Mesenchymal stem cell (in vitro differentiated cells and primary cell): ENCODE measurements at regions not wholly inside any gene's neighbourhood (a gene's known extent, or its start where the extent isn't known, plus 50 kb on each side); places are given as distances from the start of the nearest gene placed in this dataset.

Source experiments
- DNase-seq: peaks from one replicate; pipeline ENCODE4 v3.0.0-alpha.2; 2013
- H2AFZ ChIP-seq: one replicate; pipeline ENCODE4 v1.6.1; 2013; ENCODE audit warnings: low read depth, mild to moderate bottlenecking, control low read depth, inconsistent platforms, low read length, moderate library complexity
- H2AK5ac ChIP-seq: 2 replicates; pipeline ENCODE4 v1.6.1; 2013; ENCODE audit warnings: low read length, moderate library complexity, mild to moderate bottlenecking, inconsistent platforms; ENCODE audit not compliant: severe bottlenecking
- H2BK120ac ChIP-seq: one replicate; pipeline ENCODE4 v1.6.1; 2013; ENCODE audit warnings: low read depth, mild to moderate bottlenecking, inconsistent platforms, low read length, moderate library complexity
- H2BK12ac ChIP-seq, 2 experiments: one replicate each; pipeline ENCODE4 v1.6.1; 2013; ENCODE audit warnings: inconsistent platforms in 2 of 2, low read length in 2 of 2, mild to moderate bottlenecking in 2 of 2, moderate library complexity in 2 of 2, control low read depth in 1 of 2
- H2BK15ac ChIP-seq: one replicate; pipeline ENCODE4 v1.6.1; 2013; ENCODE audit warnings: mild to moderate bottlenecking, low read depth, inconsistent platforms; ENCODE audit not compliant: poor library complexity, severe bottlenecking
- H2BK5ac ChIP-seq: 2 replicates; pipeline ENCODE4 v1.6.1; 2013; ENCODE audit warnings: low read depth, mild to moderate bottlenecking, low read length, control low read depth, inconsistent platforms; ENCODE audit not compliant: poor library complexity, severe bottlenecking
- H3K14ac ChIP-seq, 2 experiments: one replicate each; pipeline ENCODE4 v1.6.1; 2013; ENCODE audit warnings: inconsistent platforms in 2 of 2, low read length in 2 of 2, control low read depth in 1 of 2, mild to moderate bottlenecking in 1 of 2, moderate library complexity in 1 of 2
- H3K18ac ChIP-seq, 2 experiments: one replicate each; pipeline ENCODE4 v1.6.1; 2013; ENCODE audit warnings: inconsistent platforms in 2 of 2, low read length in 2 of 2, control low read depth in 1 of 2, low read depth in 1 of 2, mild to moderate bottlenecking in 1 of 2
- H3K23ac ChIP-seq, 2 experiments: one replicate each; pipeline ENCODE4 v1.6.1; 2013; ENCODE audit warnings: inconsistent platforms in 2 of 2, low read length in 2 of 2, mild to moderate bottlenecking in 2 of 2, moderate library complexity in 2 of 2, control low read depth in 1 of 2
- H3K27ac ChIP-seq: 2 replicates; pipeline ENCODE4 v1.5.1; 2013; ENCODE audit warnings: mild to moderate bottlenecking, moderate library complexity, low read length, control low read depth, inconsistent platforms; ENCODE audit not compliant: poor library complexity, severe bottlenecking
- H3K27me3 ChIP-seq, 2 experiments: 2 replicates each; pipeline versions ENCODE4 v1.6.1 to v1.7.0; 2013; ENCODE audit warnings: low read length in 2 of 2, mild to moderate bottlenecking in 2 of 2, moderate library complexity in 2 of 2, control low read depth in 1 of 2, inconsistent platforms in 1 of 2; ENCODE audit not compliant: control insufficient read depth in 1 of 2, insufficient read depth in 1 of 2
- H3K36me3 ChIP-seq, 2 experiments: 2 replicates each; pipeline versions ENCODE4 v1.6.1 to v1.7.0; 2013; ENCODE audit warnings: low read length in 2 of 2, control low read depth in 1 of 2, inconsistent platforms in 1 of 2, low read depth in 1 of 2, mild to moderate bottlenecking in 1 of 2; ENCODE audit not compliant: insufficient read depth in 2 of 2, control insufficient read depth in 1 of 2
- H3K4ac ChIP-seq, 2 experiments: one replicate each; pipeline ENCODE4 v1.6.1; 2013; ENCODE audit warnings: inconsistent platforms in 2 of 2, low read length in 2 of 2, mild to moderate bottlenecking in 2 of 2, moderate library complexity in 2 of 2, control low read depth in 1 of 2, low read depth in 1 of 2
- H3K4me1 ChIP-seq: 2 replicates; pipeline ENCODE4 v1.6.1; 2013; ENCODE audit warnings: low read depth, low read length, control low read depth; ENCODE audit not compliant: control insufficient read depth, insufficient read depth
- H3K4me2 ChIP-seq: 2 replicates; pipeline ENCODE4 v1.6.1; 2013; ENCODE audit warnings: low read length, mild to moderate bottlenecking, inconsistent platforms; ENCODE audit not compliant: poor library complexity, severe bottlenecking
- H3K4me3 ChIP-seq, 2 experiments: 2 replicates each; pipeline versions ENCODE4 v1.5.1 to v1.7.0; 2013; ENCODE audit warnings: low read length in 2 of 2, mild to moderate bottlenecking in 2 of 2, control low read depth in 1 of 2, low read depth in 1 of 2; ENCODE audit not compliant: insufficient read depth in 1 of 2
- H3K79me1 ChIP-seq: replicated peaks from 2 replicates; pipeline ENCODE4 v1.6.1; 2013; ENCODE audit warnings: mild to moderate bottlenecking, control low read depth, low read length, inconsistent platforms; ENCODE audit not compliant: poor library complexity, severe bottlenecking
- H3K9ac ChIP-seq: 2 replicates; pipeline ENCODE4 v1.7.0; 2013; ENCODE audit warnings: mild to moderate bottlenecking, low read length, moderate library complexity
- H3K9me3 ChIP-seq: 2 replicates; pipeline ENCODE4 v1.7.0; 2013; ENCODE audit warnings: mild to moderate bottlenecking, low read length; ENCODE audit not compliant: control insufficient read depth
- H4K8ac ChIP-seq: one replicate; pipeline ENCODE4 v1.6.1; 2013; ENCODE audit warnings: inconsistent platforms, mild to moderate bottlenecking, low read length, moderate library complexity
- H4K91ac ChIP-seq: one replicate; pipeline ENCODE4 v1.6.1; 2013; ENCODE audit warnings: mild to moderate bottlenecking, low read length, inconsistent platforms
- WGBS: methylation state at CpG from one replicate; pipeline ENCODE4 v1.1.7; 2013; ENCODE audit warnings: mixed read lengths; 5-methylcytosine and 5-hydroxymethylcytosine counted together

DNA sequence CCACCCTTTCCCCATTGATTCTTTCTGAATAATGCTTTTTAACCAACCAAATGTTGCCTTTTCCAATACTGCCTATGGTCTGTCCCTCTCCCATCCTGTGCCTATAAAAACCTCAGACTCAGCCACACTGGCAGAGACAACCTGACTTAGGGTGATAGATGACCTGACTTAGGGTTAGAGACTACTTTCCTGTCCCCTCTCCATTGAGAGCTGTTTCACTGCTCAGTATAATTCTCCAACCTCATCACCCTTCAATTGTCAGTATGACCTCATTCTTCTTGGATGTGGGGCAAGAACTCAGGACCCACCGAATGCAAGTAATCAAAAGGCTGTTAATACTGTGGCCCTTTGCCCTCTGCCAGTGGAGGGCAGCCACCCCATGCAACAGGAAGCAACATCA lies 182.3 kb upstream of the STK17B start:
- H3K4ac ChIP-seq, result no peak overlapping the region
- 95% methylated on average over 1 of the region's 1 CpG for WGBS
- no peak overlapping the region for H2BK5ac ChIP-seq
- no peak overlapping the region for H2BK120ac ChIP-seq
- H3K9ac ChIP-seq, result no peak overlapping the region
- no peak overlapping the region for H4K91ac ChIP-seq
- DNase-seq, result no peak
- H3K27ac ChIP-seq, result no peak overlapping the region
- no peak overlapping the region for H2BK15ac ChIP-seq
- no peak overlapping the region for H3K23ac ChIP-seq
- H2AK5ac ChIP-seq, result no peak overlapping the region
- H3K4me3 ChIP-seq, result no peak overlapping the region
- H2BK12ac ChIP-seq, result no peak overlapping the region
- H3K27me3 ChIP-seq, result no peaks in the 10 kb centered on the region
- H3K4me1 ChIP-seq, result peaks cover 2% of the 10 kb centered on the region
- no peak overlapping the region for H2AFZ ChIP-seq
- H3K79me1 ChIP-seq, result peaks cover 1% of the 10 kb centered on the region
- H3K18ac ChIP-seq, result no peak overlapping the region
- no peak overlapping the region for H3K4me2 ChIP-seq
- peaks cover 4% of the 10 kb centered on the region for H3K9me3 ChIP-seq
- H4K8ac ChIP-seq, result no peak overlapping the region
- no peak overlapping the region for H3K14ac ChIP-seq
- no peaks in the 10 kb centered on the region for H3K36me3 ChIP-seq

DNA sequence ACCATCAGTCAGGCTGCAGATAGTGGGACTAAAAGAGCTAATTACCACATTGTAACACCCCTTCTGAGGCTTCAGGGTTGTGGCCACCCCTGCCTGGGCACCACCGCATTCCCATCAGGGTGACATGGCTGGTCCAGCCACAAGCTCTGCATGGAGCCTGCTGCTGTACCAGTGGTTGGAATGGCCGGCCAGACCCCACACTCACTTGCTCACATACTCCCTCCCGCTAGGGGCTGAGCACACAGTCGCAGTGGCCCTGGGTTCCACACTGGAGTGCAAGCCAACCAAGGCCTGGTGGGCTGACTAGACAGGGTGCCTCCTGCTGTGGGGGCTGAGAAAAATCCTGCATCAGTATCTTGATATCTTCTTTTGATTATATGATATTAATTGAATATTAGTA lies 182.8 kb upstream of the STK17B start:
- no peak overlapping the region for H3K23ac ChIP-seq
- no peak overlapping the region for H3K27ac ChIP-seq
- no peak overlapping the region for H2BK5ac ChIP-seq
- peaks cover 2% of the 10 kb centered on the region for H3K4me1 ChIP-seq
- H4K8ac ChIP-seq, result no peak overlapping the region
- no peak overlapping the region for H3K18ac ChIP-seq
- H3K4me3 ChIP-seq, result no peak overlapping the region
- H3K27me3 ChIP-seq, result no peaks in the 10 kb centered on the region
- H2BK12ac ChIP-seq, result no peak overlapping the region
- H2BK120ac ChIP-seq, result no peak overlapping the region
- H3K9me3 ChIP-seq, result peaks cover 4% of the 10 kb centered on the region
- H3K14ac ChIP-seq, result no peak overlapping the region
- H2AK5ac ChIP-seq, result no peak overlapping the region
- H3K79me1 ChIP-seq, result peaks cover 1% of the 10 kb centered on the region
- 94% methylated on average over 4 of the region's 4 CpGs for WGBS
- H3K36me3 ChIP-seq, result no peaks in the 10 kb centered on the region
- H2BK15ac ChIP-seq, result peak overlapping the region; percentile 1
- no peak for DNase-seq
- H3K4me2 ChIP-seq, result no peak overlapping the region
- H3K9ac ChIP-seq, result no peak overlapping the region
- no peak overlapping the region for H3K4ac ChIP-seq
- no peak overlapping the region for H2AFZ ChIP-seq
- peak overlapping the region; percentile 16 for H4K91ac ChIP-seq

- Histone ChIP-seq H3K4me1 (peaks cover 2% of the 10 kb centered on the region), H2AK5ac (no peak overlapping the region), H2BK12ac (no peak overlapping the region), H2BK120ac (no peak overlapping the region), H3K36me3 (no peaks in the 10 kb centered on the region), H2BK5ac (no peak overlapping the region), H3K4ac (no peak overlapping the region), H2AFZ (no peak overlapping the region), H3K4me2 (no peak overlapping the region), H3K18ac (no peak overlapping the region), H3K27ac (no peak overlapping the region), H3K9ac (no peak overlapping the region), H3K4me3 (no peak overlapping the region), H3K9me3 (peaks cover 4% of the 10 kb centered on the region), H4K91ac (no peak overlapping the region), H4K8ac (no peak overlapping the region), H3K27me3 (no peaks in the 10 kb centered on the region), H2BK15ac (no peak overlapping the region), H3K79me1 (peaks cover 1% of the 10 kb centered on the region), H3K23ac (no peak overlapping the region), H3K14ac (no peak overlapping the region)
- WGBS, result 100% methylated on average over 2 of the region's 4 CpGs
- no peak for DNase-seq
Measured at GRCh38 chr2:196356332-196356731, 185.0 kb upstream of the STK17B start.

GRCh38 chr2:196360650-196361049 lies 189.3 kb upstream of the STK17B start:
- no peaks in the 10 kb centered on the region for H3K4me1 ChIP-seq
- no peaks in the 10 kb centered on the region for H3K36me3 ChIP-seq
- no peak overlapping the region for H3K23ac ChIP-seq
- H3K4me2 ChIP-seq, result no peak overlapping the region
- H2AK5ac ChIP-seq, result no peak overlapping the region
- no peak overlapping the region for H3K4ac ChIP-seq
- H2AFZ ChIP-seq, result no peak overlapping the region
- no peak overlapping the region for H3K14ac ChIP-seq
- no peak overlapping the region for H4K8ac ChIP-seq
- no peak for DNase-seq
- no peaks in the 10 kb centered on the region for H3K9me3 ChIP-seq
- no peak overlapping the region for H3K9ac ChIP-seq
- H4K91ac ChIP-seq, result no peak overlapping the region
- no peak overlapping the region for H2BK120ac ChIP-seq
- no peak overlapping the region for H3K27ac ChIP-seq
- H2BK5ac ChIP-seq, result no peak overlapping the region
- H3K79me1 ChIP-seq, result no peaks in the 10 kb centered on the region
- H2BK15ac ChIP-seq, result no peak overlapping the region
- no peak overlapping the region for H3K18ac ChIP-seq
- no peak overlapping the region for H3K4me3 ChIP-seq
- no peaks in the 10 kb centered on the region for H3K27me3 ChIP-seq
- H2BK12ac ChIP-seq, result no peak overlapping the region
